Spleen (tissue), 11 donors: ENCODE measurements at regions not wholly inside any gene's neighbourhood (a gene's known extent, or its start where the extent isn't known, plus 50 kb on each side); places are given as distances from the start of the nearest gene placed in this dataset.

Experiments used
- DNase-seq: peaks from one replicate; pipeline ENCODE4 v3.0.0-alpha.2; 2020
- H3K27ac ChIP-seq, 8 donors: fragments of 200-600 bp; sonication (generic) in 7 of 8; 1 replicate in 4 of 8; 2 replicates in 4 of 8; pipeline versions ENCODE4 v1.5.0 to v1.8.0; 2016 to 2021; ENCODE audit warnings: inconsistent platforms in 4 of 8, mild to moderate bottlenecking in 4 of 8, moderate library complexity in 1 of 8
- H3K27me3 ChIP-seq, 7 donors: fragments of 200-600 bp; sonication (generic) in 6 of 7; replicated peaks in 1 of 7; 1 replicate in 4 of 7; 2 replicates in 3 of 7; pipeline versions ENCODE4 v1.5.0 to v1.8.0; 2016 to 2021; ENCODE audit warnings: inconsistent platforms in 3 of 7, mild to moderate bottlenecking in 1 of 7
- H3K36me3 ChIP-seq, 6 donors: fragments of 200-600 bp; sonication (generic) in 5 of 6; 1 replicate in 4 of 6; 2 replicates in 2 of 6; pipeline versions ENCODE4 v1.5.0 to v1.8.0; 2016 to 2021; ENCODE audit warnings: inconsistent platforms in 2 of 6
- H3K4me1 ChIP-seq, 6 donors: fragments of 200-600 bp; sonication (generic) in 5 of 6; 1 replicate in 3 of 6; 2 replicates in 3 of 6; pipeline versions ENCODE4 v1.5.0 to v1.8.0; 2016 to 2021; ENCODE audit warnings: inconsistent platforms in 3 of 6
- H3K4me3 ChIP-seq, 8 donors: fragments of 200-600 bp; sonication (generic) in 7 of 8; 1 replicate in 4 of 8; 2 replicates in 4 of 8; pipeline versions ENCODE4 v1.5.0 to v1.8.0; 2016 to 2021; ENCODE audit warnings: inconsistent platforms in 4 of 8, mild to moderate bottlenecking in 4 of 8, moderate library complexity in 2 of 8
- H3K9me3 ChIP-seq, 8 donors: fragments of 200-600 bp; sonication (generic) in 7 of 8; 1 replicate in 4 of 8; 2 replicates in 4 of 8; pipeline versions ENCODE4 v1.5.0 to v1.8.0; 2016 to 2021; ENCODE audit warnings: inconsistent platforms in 4 of 8
- POLR2A ChIP-seq, 3 donors: fragments of 450-650 bp; IDR thresholded peaks; one replicate each; pipeline ENCODE4 v1.5.1; 2017; ENCODE audit warnings: antibody characterized with exemption in 3 of 3, mild to moderate bottlenecking in 1 of 3
- POLR2AphosphoS5 ChIP-seq, 3 donors: sonication (generic); formaldehyde crosslinking; IDR thresholded peaks; one replicate each; pipeline ENCODE4 v1.5.1; 2017; ENCODE audit warnings: antibody characterized with exemption in 3 of 3
- WGBS, 5 donors: extraction: QIAGEN DNeasy Blood & Tissue Kit in 3 of 5; methylation state at CpG; one replicate each; pipeline versions ENCODE4 v1.1.5 to v1.1.7; 2013 to 2018; 5-methylcytosine and 5-hydroxymethylcytosine counted together
- intact Hi-C: fragments of 100-400 bp; cut with DNase I; formaldehyde crosslinking; loops from one replicate; pipeline ENCODE4 v1.15.0; 2023; ENCODE audit warnings: low total_unique reads
- TF ChIP-seq, protein P1 (sequence below), 11 experiments: fragments of 200-600 bp in 7 of 11; fragments of 450-650 bp in 4 of 11; sonication (generic) in 4 of 11; IDR thresholded peaks in 8 of 11; conservative IDR thresholded peaks in 3 of 11; 1 replicate in 7 of 11; 2 replicates in 4 of 11; pipeline versions ENCODE4 v1.4.0 to v1.8.0; 2016 to 2021; ENCODE audit warnings: antibody characterized with exemption in 11 of 11, inconsistent platforms in 4 of 11, mild to moderate bottlenecking in 1 of 11
- donor health status: healthy with polysubstance abuse.
- donor health status: DM: no; HTN: no; CAD: no; lungs with moderate emphysema.
- donor health status: DM: no; HTN: no; CAD: no.
- donor health status: Bipolar disorder and iron deficiency.
- donor health status: healthy.
- donor health status: DM: no; HTN: no; CAD: no.
- donor health status: DM: yes; HTN: yes; CAD: no.

DNA sequence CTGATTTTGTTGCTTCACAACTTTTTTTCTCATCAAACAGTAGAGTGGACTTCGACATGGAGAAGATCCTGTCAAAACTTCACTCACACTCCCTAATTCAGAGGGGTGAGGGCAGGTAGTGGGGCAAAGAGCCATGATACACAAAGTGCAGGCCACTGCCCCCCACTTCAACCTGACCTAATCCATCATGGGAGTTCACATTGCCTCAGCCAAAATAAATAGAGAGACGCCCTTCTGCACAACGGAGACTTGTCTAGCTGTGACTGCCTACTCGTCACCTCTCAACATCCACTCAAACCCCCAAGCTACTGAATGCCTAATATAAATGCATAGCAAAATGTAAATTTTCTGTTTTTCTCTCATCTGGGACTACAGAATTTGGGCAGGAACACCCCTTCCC, 213.2 kb downstream of the PMP22 start:
- TF ChIP-seq, protein P1, sequence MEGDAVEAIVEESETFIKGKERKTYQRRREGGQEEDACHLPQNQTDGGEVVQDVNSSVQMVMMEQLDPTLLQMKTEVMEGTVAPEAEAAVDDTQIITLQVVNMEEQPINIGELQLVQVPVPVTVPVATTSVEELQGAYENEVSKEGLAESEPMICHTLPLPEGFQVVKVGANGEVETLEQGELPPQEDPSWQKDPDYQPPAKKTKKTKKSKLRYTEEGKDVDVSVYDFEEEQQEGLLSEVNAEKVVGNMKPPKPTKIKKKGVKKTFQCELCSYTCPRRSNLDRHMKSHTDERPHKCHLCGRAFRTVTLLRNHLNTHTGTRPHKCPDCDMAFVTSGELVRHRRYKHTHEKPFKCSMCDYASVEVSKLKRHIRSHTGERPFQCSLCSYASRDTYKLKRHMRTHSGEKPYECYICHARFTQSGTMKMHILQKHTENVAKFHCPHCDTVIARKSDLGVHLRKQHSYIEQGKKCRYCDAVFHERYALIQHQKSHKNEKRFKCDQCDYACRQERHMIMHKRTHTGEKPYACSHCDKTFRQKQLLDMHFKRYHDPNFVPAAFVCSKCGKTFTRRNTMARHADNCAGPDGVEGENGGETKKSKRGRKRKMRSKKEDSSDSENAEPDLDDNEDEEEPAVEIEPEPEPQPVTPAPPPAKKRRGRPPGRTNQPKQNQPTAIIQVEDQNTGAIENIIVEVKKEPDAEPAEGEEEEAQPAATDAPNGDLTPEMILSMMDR (IDR thresholded peaks at IDR 0.05 in 8 of 11, conservative IDR thresholded peaks at IDR 0.05 in 3 of 11): no peak
- no peak overlapping the region for H3K27ac ChIP-seq
- WGBS, 5 donors: 58 to 77% (median 69%) methylated on average over 4 of the region's 4 CpGs
- DNase-seq: no peak
- H3K27me3 ChIP-seq: peaks cover 0 to 15% (median 0%) of the 10 kb centered on the region in 7 donors
- no peak overlapping the region for H3K4me3 ChIP-seq
- intact Hi-C loops: no loop called here
- no peaks in the 10 kb centered on the region for H3K36me3 ChIP-seq
- H3K9me3 ChIP-seq: no peaks in the 10 kb centered on the region
- H3K4me1 ChIP-seq: no peaks in the 10 kb centered on the region

DNA sequence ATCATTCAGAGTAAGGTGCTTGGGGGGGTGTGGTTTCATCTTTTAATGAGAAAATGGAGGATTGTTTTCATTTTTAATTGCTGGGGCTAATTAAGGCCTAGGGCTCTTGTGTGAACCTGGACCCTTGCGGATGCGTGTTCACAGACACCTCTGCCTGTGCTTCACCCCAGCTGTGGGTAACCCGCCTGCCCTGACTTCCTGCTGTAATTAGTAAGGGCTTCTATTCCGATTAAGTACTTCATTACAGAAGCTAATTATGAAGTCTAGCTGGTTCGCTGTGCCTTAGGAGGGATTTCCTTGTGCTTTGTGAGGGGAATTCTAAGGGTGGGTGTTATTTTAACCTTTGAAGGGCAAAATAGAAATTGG, 215.3 kb downstream of the PMP22 start:
- H3K9me3 ChIP-seq: no peaks in the 10 kb centered on the region
- H3K27me3 ChIP-seq: peaks cover 0 to 15% (median 0%) of the 10 kb centered on the region in 7 donors
- no peaks in the 10 kb centered on the region for H3K4me1 ChIP-seq
- H3K36me3 ChIP-seq: no peaks in the 10 kb centered on the region
- no peak overlapping the region for H3K4me3 ChIP-seq
- intact Hi-C loops: no loop called here
- TF ChIP-seq, protein P1 (IDR thresholded peaks at IDR 0.05 in 8 of 11, conservative IDR thresholded peaks at IDR 0.05 in 3 of 11): no peak
- TF ChIP-seq POLR2AphosphoS5 (IDR thresholded peaks at IDR 0.05): no peak
- TF ChIP-seq POLR2A (IDR thresholded peaks at IDR 0.05): no peak
- DNase-seq: no peak
- no peak overlapping the region for H3K27ac ChIP-seq
- 82 to 86% (median 84%) methylated on average over 5 of the region's 5 CpGs for WGBS, 5 donors

DNA sequence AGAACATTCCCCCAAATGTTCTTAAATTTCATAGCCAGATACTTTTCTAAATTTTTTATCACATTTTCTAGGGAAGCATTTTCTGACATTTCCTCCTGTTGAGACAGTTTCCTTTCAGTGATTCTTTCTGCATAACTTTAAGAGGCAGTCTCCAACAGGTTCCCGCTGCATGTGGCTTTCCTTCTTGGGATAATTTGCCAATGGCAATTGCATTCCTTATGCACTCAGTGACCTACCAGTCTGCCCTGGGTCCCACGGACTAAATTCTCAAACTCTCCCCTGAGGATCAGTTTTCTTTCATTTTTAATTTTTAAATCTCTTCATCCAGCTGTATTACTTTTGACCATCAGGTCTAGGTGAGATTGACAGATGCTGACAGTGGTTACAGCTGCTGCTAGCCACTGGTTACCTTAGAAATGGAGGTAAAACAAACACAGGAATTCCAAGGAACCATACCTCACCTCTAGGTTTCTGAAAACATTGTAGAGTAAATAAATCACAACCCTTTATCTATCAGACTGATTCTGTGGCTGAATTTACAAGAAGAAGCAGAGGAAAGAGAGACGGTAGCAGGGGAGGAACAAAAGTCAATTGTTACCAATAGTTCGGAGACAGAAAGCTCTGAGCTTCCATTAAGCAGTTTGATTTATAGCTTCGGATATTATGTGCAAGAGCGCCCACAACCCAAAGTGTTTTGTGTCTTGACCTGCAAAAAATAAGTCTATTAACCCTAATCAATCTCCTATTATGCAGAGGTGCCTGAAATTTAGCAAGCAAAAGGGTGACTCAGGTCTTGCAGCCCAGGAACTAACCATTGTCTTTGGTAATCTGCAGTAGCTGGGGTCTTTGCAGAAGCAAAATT, 216.0 kb downstream of the PMP22 start:
- Histone ChIP-seq H3K27ac (no peak overlapping the region), H3K4me1 (no peaks in the 10 kb centered on the region), H3K27me3 (peaks cover 0 to 15% (median 0%) of the 10 kb centered on the region in 7 donors), H3K4me3 (no peak overlapping the region), H3K36me3 (no peaks in the 10 kb centered on the region), H3K9me3 (no peaks in the 10 kb centered on the region)
- WGBS, 5 donors: 40 to 49% (median 47%) methylated on average over 6 of the region's 6 CpGs
- TF ChIP-seq, protein P1 (IDR thresholded peaks at IDR 0.05 in 8 of 11, conservative IDR thresholded peaks at IDR 0.05 in 3 of 11): no peak
- TF ChIP-seq POLR2A (IDR thresholded peaks at IDR 0.05) (no peak), POLR2AphosphoS5 (IDR thresholded peaks at IDR 0.05) (no peak)
- intact Hi-C loops: no loop called here
- no peak for DNase-seq

DNA sequence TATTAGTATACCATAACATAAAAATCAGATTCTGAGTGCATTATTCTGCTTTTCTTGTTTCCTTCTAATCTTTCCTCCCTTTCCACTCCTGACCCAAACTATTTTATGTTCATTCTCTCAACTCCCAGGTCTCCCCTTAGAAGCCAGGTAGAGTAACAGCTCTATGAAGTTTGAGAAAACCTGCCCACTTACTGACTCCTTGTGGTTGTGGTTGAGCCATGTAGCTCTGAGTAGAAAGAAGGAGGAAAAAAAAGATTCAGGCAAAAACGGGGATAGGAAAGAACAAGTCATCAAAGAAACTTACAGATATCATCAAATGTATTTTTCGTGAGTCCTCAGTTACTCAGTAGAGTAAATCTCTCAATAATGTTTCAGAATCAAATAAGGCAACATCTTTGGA, 216.7 kb downstream of the PMP22 start:
- peaks cover 0 to 15% (median 0%) of the 10 kb centered on the region in 7 donors for H3K27me3 ChIP-seq
- H3K27ac ChIP-seq: no peak overlapping the region
- H3K4me1 ChIP-seq: no peaks in the 10 kb centered on the region
- no peak for DNase-seq
- no peak overlapping the region for H3K4me3 ChIP-seq
- intact Hi-C loops: no loop called here
- no peaks in the 10 kb centered on the region for H3K9me3 ChIP-seq
- TF ChIP-seq, protein P1 (IDR thresholded peaks at IDR 0.05 in 8 of 11, conservative IDR thresholded peaks at IDR 0.05 in 3 of 11): no peak
- no peak for TF ChIP-seq POLR2A (IDR thresholded peaks at IDR 0.05)
- TF ChIP-seq POLR2AphosphoS5 (IDR thresholded peaks at IDR 0.05): no peak
- 39 to 50% (median 43%) methylated on average over 2 of the region's 2 CpGs for WGBS, 5 donors
- H3K36me3 ChIP-seq: no peaks in the 10 kb centered on the region
